ENCODE measurements at regions not wholly inside any gene's neighbourhood (a gene's known extent, or its start where the extent isn't known, plus 50 kb on each side); places are given as distances from the start of the nearest gene placed in this dataset.

DNA sequence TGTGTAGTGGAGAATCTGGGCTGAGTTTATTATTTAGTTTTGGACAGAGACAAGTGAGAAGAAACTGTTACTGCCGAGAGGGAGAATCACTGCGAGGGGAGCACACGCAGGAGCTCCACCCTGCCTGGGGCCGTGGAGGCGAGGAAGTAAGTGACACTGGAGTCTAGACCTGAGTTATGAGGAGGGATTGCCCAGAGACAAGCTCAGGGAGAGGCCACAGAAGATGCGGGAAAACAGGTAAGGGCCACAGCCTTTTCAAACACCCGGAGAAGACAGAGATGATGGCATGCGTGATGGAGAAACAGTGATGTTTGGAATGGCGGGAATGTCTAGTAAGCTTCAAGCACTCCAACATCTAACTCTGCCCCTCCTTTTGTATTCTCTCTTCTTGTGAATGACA is 84.1 kb downstream of the TNFSF11 start:
- DNase-seq: no peak

DNA sequence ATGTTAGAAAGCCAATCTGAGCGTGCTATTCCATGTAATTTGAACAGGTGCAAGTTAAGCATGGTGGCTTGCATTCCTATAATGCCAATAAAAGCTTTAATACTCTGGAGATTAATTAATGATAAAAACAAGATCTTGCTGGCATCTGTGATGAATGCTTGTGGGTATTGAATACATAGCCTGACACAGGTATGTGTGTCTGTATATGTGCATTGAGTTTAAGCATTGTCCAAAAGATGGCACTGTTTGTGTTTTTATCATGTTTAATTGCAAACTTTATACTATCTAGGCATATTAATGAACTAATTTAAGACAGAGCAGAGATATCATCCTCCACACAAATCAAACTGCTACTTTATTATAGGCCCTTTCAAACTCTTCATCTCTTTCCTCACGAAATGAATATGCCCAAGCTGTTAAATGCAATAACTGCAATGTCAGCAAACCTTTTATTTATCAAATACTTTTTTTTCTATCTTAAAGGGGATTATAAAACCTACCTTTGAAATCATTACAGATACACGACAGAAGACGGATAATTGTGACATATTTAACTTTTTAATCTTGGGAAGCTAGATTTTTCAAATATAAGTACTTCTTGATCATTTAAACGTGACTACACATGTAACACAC is 86.5 kb downstream of the TNFSF11 start:
- DNase-seq: peak; percentile 8

DNA sequence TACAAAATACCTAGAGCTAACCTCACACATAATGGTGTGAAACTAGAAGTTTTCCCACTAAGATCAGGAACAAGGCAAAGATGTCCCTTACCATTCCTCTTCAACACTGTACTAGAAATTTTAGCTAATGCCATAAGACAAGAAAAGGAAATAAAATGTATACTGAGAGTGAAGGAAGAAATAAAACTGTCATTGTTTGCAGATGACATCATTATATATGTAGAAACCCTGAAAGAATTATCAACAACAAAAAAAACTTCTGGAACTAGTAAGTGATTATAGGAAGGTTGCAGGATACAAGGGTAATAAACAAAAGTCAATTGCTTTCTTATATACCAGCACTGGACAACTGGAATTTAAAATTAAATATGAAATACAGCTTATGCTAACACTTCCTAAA is 93.7 kb downstream of the TNFSF11 start:
- no peak for DNase-seq

DNA sequence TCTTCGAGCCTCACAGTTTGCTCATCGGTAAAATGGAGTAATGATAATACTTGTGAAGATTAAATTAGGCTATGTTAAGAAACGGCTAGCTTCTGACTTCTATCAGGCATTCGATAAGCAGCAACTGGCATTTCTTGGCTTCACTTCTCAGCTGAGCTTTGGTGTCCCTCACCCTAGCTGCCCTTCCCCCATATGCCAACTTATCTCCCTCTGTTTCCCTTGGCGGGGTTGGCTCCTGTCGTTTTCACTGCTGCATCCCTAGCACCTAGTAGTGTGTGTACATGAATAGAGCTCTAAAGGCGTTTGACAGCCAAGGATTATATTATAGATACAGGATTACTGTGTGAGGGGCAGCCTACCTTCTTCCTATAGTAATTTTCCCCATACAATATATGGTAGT is 97.5 kb downstream of the TNFSF11 start:
- DNase-seq: no peak

DNA sequence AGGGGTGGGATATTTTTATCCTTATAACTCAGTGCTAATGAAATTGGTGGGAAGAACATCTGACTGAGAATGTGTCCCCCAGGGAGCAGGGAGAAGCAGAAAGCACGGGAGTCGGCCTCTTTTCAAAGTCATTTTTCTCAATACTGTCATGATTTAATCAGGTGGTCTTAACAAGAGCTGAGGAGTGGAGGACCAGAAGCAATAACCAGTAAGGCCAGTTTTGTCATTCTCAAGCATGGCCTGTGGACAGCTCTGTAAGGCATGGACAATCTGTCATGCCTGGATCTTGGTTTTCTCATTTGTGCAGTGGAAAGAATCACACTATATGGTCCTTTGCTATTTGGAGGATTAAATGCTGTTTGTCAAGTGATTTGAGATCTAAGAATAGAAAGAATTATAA is 99.7 kb downstream of the TNFSF11 start:
- DNase-seq: no peak

DNA sequence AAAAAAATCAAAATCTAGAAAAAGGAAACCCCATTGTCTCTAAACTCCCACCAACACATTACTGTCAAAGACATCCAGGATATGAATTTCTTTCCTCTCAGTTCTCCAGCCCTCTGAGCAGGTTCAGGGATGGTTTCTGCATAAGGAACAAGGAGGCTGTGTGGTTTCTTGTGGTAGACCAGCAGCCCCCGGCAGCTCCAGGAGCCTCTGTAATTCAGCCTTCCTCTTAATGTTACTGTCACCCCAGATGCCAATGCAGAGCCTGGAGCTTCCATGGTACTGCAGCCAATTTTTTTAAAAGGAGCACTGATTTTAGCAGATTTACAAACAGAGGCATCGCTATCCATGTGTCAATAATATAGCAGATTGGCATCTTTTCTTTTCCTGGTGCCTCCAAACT is 100.6 kb upstream of the FAM216B start:
- no peak for DNase-seq

DNA sequence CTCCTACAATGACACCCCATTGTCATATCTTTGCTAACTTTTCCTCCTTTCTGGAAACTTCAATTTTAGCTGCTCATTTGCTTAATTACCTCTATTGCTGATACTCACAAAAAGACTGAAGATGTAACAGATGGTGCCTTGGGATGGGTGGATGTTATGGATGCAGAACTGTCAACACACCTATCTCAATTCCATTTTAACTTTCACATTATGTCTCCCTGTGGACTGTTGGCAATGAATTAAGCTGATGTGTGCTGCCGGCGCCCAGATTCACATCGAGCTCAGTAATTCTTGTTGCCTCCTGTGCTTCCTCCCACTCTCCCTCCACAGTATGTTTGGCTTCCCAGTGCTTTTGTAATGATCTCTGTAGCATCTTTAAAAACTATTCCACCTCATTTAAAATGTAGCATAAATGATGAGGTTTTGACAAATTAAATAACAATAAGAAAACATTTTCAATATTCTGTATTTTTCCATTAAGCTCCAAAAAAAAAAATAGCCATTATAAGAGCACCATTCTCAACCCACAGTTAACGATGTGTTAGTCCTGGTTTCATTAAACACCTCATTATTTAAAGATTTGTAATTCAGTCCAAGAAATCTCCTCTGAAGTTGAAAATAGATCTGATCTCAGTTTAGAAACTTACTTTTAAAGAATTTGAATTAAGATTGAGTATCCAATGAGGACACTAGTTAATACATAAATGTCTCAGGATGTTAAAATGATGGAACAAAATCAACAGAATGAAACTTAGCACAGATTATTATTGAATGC is 99.9 kb upstream of the FAM216B start:
- DNase-seq: no peak

DNA sequence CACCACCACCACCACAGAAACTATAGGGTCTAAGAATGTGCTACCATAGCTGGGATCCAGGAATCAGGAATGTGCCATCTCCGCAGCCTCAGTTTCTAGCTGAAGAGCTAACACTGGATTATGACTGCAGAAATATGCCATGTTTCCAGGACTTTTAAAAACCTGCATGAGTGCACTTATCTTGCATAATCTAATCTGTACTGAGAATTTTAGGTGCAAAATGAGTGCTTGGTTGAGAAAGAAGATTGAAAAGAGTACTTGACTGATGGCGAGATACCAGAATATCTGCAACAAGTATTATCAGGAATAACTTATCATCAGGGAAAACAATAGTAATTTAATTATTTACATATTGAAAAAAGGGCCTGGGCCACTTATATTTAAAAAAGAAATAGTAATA is 97.2 kb upstream of the FAM216B start:
- DNase-seq: no peak

DNA sequence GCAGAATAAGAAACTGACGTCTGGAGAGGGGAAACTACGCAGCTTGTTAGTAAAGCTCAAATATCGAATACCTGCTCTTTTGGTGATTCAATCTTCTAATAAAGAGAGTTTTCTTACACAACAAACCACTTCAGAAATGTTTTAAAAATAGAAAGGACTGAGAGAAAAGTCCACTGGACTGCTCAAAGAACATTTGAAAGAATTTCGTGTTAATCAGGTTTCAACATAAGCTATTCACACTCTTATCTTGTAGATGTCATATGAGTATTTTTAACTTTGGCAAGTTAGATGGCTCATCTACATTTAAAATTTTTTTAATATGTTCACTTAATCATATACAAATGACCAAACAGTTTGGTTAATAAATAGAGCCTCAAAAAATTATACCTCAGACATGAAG is 95.6 kb upstream of the FAM216B start:
- DNase-seq: no peak

DNA sequence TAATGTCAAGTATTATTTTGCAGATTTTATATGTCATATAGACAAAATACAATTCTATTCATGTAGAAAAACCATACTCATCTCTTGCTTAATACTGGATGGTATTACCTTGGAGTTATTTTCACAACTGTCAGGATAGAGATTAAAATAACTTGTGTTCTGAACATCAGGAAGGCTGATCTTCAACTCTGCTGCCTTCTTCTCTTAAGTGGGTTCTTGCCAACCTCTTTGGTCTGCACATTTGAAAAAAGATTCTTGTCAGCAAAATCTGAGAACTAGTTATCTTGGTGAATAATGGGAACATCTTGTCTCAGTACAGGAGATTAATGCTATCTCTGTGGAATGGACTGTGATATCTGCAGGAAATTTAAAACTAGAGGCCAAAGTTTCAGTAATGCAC is 95.2 kb upstream of the FAM216B start:
- DNase-seq: no peak

DNA sequence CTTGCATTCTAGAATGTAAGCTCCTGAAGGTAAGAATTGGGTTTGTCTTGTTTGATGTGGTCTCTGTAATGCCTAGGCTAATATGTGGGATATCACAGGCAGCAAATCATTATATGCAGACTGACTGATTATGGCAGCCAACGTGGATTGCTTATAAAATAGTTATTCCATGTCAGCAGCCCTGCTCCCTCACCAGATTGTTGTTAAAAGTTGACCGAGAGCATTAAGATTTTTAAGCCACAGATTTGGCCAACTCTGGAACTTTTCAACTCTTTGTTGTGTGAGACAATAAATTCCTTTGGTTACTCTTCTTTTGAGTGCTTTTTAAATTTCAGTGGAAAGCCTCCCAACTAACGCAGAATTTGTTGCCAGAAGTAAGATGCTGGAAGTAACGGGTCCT is 92.6 kb upstream of the FAM216B start:
- no peak for DNase-seq

DNA sequence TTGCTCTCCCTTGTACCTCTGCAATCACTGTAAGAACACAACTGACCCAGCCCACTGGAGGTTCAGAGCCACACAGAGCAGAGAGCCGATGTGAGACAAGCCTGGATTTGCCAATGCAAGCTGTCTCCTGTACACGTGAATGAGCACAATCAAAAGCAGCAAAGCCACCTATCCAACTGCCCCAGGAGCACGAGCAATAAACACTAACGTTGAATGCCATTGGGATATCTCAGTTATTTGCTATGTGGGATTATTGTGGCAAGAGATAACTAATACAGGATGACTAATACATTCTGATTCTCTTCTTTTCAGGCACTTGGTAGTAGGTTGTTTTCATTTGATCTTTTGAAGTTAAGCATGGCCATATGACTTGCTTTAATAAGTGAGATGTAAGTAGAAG is 85.2 kb upstream of the FAM216B start:
- no peak for DNase-seq

DNA sequence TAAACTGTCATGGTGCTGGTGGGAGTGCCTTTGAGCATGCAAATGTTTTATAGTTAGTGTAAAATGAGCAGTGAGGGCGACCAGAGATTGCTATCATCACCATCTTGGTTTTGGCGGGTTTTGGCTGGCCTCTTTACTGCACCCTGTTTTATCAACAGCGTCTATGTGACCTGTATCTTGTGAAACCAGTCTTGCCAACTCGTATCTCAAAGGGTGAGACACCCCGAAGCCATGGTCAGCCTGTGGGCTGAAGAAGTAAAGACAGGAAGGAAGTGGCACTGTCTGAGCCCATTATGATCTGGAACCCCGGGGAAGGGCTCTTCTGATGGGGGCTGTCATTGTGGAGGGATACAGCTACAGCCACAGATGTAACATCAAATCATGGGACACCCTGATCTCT is 81.5 kb upstream of the FAM216B start:
- no peak for DNase-seq

DNA sequence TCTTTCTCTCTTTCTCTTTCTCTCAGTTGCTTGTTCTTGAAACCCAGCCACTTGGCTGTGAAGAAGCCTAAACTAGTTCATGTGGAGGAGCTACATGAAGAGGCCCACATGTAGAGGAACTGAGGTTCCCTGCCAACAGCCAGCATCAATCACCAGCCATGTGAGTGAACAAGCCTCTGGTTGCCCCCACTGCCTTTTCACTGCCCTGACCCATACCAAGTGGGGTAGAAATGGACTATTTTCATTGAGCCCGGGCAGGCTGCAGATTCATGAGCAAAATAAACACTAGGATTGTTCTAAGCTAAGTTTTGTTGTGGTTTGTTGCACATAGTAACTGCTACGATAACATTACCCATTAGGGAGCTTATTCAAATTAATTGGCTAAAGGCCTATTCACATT is 78.7 kb upstream of the FAM216B start:
- DNase-seq: no peak

DNA sequence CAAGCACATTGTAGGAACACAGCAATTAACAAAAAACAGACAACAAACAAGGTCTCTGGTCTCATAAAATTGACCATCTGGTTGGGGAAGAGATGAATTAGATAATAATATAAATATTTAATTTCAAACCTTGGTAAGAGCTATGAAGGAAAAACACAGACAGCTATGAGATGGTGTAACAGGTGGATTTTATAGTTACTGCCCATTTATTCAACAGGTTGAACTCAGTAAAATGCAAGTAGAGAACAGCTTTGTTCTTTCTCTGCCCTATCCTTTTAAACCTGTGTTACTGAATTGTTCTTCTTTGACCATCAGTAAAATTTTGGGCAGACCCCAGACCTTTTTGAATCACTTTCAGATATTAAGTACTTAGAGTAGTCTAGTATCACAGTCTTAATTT is 77.6 kb upstream of the FAM216B start:
- no peak for DNase-seq

DNA sequence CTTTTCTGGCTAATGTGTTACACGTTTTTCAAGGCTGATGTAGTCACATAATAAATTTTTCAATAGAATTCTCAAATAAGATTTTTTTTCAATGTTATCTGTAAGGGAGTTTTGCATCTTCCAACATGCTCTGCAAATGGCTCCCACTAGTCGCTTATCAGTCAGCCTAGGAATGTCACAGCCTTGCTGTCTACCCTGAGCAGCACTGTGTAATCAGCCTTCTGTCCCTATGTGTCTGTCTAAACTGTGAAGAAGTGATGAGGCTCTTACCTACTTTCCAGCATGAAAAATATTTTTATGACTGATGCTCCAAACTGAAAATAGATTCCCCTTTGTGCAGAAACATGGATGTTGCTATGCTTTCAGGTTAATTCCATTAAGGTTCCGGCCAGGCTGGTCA is 75.1 kb upstream of the FAM216B start:
- no peak for DNase-seq

DNA sequence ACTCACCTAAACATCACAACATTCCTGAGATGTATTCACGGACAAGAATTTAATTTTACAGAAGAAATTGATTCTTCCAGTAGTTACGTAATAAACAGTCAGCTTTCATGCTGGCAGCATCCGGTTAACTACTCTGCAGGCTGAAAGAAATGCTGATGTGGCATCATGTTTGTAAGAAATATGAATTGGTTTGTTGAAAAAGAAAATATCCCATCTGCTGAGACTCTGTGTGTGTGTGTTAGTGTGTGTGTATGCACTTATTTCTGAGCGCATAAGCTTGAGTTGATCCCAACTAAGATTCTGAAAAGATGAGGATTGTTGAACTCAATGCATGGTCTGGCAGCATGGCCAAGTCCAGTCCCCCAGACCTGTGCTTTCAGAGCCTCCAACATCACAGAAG is 74.3 kb upstream of the FAM216B start:
- DNase-seq: no peak

DNA sequence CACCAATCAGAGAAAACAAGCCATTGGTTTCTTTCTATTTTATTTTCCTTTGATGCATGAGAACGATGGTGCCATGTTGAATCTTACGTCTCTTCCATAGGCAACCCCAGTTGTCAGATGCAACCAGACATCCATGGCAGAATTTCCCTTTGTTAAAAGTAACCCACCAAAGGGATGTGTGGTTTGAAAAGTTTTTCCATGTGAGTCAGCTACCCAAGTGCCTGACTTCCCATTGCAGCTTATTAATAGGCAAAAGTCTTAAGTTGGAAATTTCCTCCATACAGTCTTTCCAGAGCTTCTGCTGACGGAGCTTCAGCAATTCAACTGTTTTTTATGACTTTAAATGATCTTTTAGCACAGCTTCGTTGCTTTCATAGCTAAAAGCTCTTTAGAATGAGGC is 73.8 kb upstream of the FAM216B start:
- no peak for DNase-seq

DNA sequence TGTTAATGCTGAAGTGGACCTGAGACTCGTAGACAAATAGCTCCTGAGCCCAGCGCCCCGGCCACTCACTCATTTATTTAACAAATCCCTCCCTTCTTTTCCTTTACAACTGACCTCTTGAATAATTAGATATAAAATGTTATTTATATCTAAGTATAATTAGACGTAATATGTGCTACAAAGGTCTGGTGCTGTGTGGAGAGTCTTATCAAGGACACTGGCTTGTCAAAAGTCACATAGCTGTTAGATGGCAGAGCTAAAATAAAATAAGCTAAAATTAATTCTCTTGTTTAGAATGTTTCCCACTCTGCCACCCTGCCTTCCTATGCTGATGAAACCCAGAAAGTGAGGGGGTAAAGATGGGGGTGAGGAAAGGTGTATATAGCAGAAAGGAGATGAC is 73.0 kb upstream of the FAM216B start:
- no peak for DNase-seq

DNA sequence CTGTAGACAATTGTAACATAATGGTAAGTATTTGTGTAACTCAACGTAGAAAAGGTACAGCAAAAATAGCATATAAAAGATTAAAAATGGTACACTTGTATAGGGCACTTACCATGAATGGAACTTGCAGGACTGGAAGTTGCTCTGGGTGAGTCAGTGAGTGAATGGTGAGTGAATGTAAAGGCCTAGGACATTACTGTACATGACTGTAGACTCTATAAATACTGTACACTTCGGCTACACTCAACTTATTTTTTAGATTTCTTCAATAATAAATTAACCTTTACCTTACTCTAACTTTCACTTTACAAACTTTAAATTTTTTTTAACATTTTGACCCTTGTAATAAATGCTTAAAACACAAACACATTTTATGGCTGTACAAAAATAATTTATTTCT is 72.1 kb upstream of the FAM216B start:
- no peak for DNase-seq

DNA sequence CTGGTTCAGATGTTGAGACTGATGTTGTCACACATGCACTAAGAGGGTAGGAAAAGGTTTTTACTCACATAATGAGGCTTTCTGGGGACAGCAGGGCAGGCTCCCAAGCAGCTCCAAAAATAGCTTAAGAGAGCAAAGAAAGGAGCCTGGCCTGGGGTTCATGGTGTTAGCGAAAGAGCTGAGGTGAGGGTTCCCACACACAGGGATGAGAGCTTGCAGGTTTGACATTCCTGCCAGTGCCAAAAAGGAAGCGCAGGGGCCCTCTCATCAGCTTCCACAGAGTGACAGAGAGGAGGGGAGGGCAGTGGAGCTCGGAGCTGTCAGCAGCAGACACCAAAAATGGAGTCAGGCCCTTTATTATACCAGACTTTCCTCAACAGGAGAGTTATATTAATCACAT is 65.5 kb upstream of the FAM216B start:
- DNase-seq: no peak

DNA sequence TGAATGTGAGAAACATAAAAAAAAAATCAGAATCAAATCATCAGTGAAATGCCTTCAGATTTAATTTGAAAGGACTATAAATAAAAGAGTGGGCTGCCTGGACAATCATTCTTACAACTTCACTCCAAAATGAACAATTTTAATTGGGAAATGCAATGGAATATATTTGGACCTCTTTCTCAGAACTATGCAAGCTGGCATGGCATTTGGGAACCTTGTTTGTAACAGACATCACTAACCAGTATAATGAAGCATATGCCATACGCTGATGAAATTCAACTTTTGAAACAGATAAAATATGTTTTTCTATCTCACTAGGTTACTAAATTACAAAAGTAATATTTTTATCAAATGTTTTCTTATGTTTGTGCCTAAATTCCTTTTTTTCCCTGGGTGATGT is 64.2 kb upstream of the FAM216B start:
- DNase-seq: no peak

DNA sequence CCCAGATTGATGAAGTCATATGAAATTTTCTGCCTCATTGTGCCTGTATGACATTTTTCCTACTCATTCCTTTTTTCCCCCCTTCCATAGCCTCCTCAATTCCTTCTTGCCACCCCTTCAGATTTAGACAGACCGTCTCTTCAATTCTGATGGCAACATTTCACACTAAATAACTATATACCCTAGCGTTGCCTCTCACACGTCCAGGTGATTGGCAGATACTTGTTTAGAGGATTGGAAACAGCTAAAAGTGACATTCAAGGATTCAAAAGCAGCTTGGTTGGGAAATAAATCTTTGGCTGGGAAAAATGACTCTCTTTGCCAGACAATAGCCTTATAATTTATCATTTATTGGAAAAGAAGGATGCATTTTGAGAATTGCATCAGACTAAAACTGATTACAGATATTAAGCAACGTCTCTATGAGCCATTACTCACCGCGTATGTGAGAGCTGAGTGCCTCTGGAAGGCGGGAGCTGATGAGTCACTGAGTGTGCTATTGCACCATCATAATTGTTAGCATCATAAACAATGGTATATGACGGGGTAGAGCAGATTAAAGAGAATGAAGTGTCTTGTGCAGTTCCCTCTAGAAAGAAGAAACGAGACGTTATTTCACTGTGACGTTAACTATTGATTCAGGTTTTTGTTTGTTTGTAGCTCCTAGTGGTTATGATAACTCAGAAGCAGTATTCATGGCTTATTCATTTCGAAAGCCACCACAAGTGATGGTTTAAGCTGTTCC is 61.1 kb upstream of the FAM216B start:
- DNase-seq: no peak

DNA sequence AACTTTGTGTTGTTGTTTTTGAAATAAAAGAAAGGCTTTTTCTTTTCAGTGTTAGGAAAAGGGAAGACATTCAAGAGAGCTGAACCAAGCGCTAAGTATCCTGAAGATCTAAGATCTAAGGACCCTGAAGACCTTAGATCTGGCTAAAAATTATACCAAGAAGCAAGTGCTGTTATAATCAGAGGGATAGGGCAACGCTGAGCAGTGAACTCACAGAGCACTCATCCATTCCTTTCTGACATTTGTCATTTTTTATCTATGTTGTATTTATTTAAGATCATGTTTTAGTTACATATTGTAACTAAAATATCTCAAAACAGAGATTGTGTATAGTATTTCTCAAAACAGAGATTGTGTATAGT is 60.5 kb upstream of the FAM216B start:
- no peak for DNase-seq
